Peyer's patch (tissue), 4 donors: ENCODE measurements at regions not wholly inside any gene's neighbourhood (a gene's known extent, or its start where the extent isn't known, plus 50 kb on each side); places are given as distances from the start of the nearest gene placed in this dataset.

Source experiments
- DNase-seq, 3 donors: peaks; one replicate each; pipeline ENCODE4 v3.0.0-alpha.2; 2017 to 2019
- H3K27ac ChIP-seq, 4 donors: fragments of 200-600 bp; sonication (generic); one replicate each; pipeline ENCODE4 v1.5.1; 2016 to 2019
- H3K27me3 ChIP-seq, 2 donors: fragments of 200-600 bp; sonication (generic); one replicate each; pipeline ENCODE4 v1.5.1; 2019
- H3K36me3 ChIP-seq, 3 donors: fragments of 200-600 bp; sonication (generic); one replicate each; pipeline ENCODE4 v1.5.1; 2016 to 2019
- H3K4me1 ChIP-seq, 4 donors: fragments of 200-600 bp; sonication (generic); one replicate each; pipeline ENCODE4 v1.5.1; 2016 to 2019
- H3K4me3 ChIP-seq, 4 donors: fragments of 200-600 bp; sonication (generic); 1 replicate in 3 of 4; 2 replicates in 1 of 4; pipeline ENCODE4 v1.5.1; 2016 to 2019; ENCODE audit warnings: mild to moderate bottlenecking in 1 of 4
- H3K9me3 ChIP-seq, 4 donors: fragments of 200-600 bp; sonication (generic); one replicate each; pipeline ENCODE4 v1.5.1; 2016 to 2019; ENCODE audit warnings: mild to moderate bottlenecking in 1 of 4
- CTCF ChIP-seq, 6 experiments: fragments of 450-650 bp in 4 of 6; fragments of 200-600 bp in 2 of 6; sonication (generic) in 1 of 6; IDR thresholded peaks; one replicate each; pipeline ENCODE4 v1.5.1; 2017 to 2019; ENCODE audit warnings: antibody characterized with exemption in 6 of 6, mild to moderate bottlenecking in 3 of 6, moderate library complexity in 1 of 6
- POLR2A ChIP-seq, 2 donors: fragments of 450-650 bp; IDR thresholded peaks; one replicate each; pipeline ENCODE4 v1.5.1; 2017; ENCODE audit warnings: antibody characterized with exemption in 2 of 2, mild to moderate bottlenecking in 2 of 2, moderate library complexity in 2 of 2

DNA sequence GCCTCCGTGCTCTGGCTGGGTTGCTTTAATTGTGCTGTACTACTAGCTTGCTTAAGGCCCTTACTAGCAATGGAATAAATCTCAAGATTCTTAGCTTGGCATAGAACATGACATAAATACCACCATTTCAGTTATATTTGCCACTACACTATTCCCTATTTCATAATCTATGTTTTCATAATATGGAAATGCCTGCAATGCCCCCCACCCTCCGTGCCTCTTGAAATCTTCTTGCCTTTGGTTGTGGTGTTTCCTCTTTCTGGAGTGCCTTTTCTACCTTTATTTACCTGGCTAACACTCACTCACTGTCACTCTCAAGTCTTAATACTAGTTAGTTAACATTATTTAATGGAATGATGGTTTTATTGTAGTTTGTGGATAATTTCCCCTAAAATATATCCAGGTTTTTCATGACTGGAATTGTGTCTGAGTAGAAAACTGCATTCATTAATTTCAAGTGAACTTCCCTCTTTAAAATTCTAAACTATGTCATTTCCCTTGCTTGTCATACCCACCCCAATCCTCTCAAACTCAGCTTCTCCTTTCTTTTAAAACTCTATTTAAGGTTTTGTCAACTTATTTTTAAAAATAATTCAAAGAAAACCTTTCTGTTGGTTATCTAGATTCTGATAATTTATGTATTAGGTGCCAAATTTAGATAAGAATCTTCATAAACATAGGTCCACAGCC lies 521.7 kb upstream of the DAB2 start:
- Histone ChIP-seq H3K36me3 (no peaks in the 10 kb centered on the region), H3K27me3 (no peaks in the 10 kb centered on the region), H3K9me3 (no peaks in the 10 kb centered on the region), H3K4me1 (no peaks in the 10 kb centered on the region), H3K27ac (no peak overlapping the region), H3K4me3 (no peak overlapping the region)
- TF ChIP-seq CTCF (IDR thresholded peaks at IDR 0.05) (no peak), POLR2A (IDR thresholded peaks at IDR 0.05) (no peak)
- DNase-seq, result no peak

DNA sequence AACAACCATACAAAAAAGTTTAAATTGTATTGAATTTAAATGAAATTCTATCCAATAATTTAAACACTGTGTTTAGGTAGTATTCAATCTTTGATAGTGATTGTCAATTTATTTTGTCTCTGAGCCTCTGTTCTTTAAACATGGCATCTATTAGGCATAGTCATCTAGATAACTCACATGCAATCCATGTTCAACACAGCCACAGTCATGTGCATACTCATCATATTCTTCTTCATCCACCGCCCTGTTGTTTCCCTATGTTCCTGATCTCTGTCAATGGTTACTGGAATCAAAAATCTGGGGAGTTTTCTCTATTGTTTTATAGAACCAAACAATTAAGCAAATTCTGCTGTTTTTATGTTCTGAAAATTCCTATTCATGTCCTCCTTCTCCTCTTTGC lies 521.1 kb upstream of the DAB2 start:
- Histone ChIP-seq H3K4me3 (no peak overlapping the region), H3K27ac (no peak overlapping the region), H3K27me3 (no peaks in the 10 kb centered on the region), H3K9me3 (no peaks in the 10 kb centered on the region), H3K36me3 (no peaks in the 10 kb centered on the region), H3K4me1 (no peaks in the 10 kb centered on the region)
- TF ChIP-seq CTCF (IDR thresholded peaks at IDR 0.05), result no peak
- TF ChIP-seq POLR2A (IDR thresholded peaks at IDR 0.05), result no peak
- no peak for DNase-seq

DNA sequence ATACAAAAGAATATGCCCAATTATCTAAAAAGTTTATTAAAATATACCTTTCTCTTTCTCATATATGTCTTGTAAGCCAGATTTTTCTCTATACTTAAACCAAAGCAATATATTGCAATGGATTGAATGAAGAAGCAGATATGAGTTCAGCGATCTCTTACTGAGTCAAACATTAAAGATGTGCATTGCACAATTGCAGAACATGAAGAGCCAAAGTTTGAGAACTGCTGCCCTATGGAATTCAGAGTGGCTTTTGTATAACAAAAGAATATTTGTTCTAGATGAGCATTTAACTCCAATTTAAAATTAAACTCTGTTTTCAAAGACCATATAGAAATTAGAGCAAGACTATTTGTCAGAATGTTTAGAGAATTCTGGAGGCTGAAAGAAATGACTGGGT lies 519.0 kb upstream of the DAB2 start:
- no peak overlapping the region for H3K4me3 ChIP-seq
- H3K27ac ChIP-seq, result no peak overlapping the region
- no peaks in the 10 kb centered on the region for H3K27me3 ChIP-seq
- TF ChIP-seq CTCF (IDR thresholded peaks at IDR 0.05), result no peak
- no peak for TF ChIP-seq POLR2A (IDR thresholded peaks at IDR 0.05)
- no peak for DNase-seq
- H3K9me3 ChIP-seq, result no peaks in the 10 kb centered on the region
- no peaks in the 10 kb centered on the region for H3K36me3 ChIP-seq
- no peaks in the 10 kb centered on the region for H3K4me1 ChIP-seq

GRCh38 chr5:39942606-39943005 lies 517.8 kb upstream of the DAB2 start:
- Histone ChIP-seq H3K36me3 (no peaks in the 10 kb centered on the region), H3K9me3 (no peaks in the 10 kb centered on the region), H3K27ac (no peak overlapping the region), H3K27me3 (no peaks in the 10 kb centered on the region), H3K4me3 (no peak overlapping the region), H3K4me1 (no peaks in the 10 kb centered on the region)
- TF ChIP-seq CTCF (IDR thresholded peaks at IDR 0.05) (no peak), POLR2A (IDR thresholded peaks at IDR 0.05) (no peak)
- DNase-seq, result no peak

DNA sequence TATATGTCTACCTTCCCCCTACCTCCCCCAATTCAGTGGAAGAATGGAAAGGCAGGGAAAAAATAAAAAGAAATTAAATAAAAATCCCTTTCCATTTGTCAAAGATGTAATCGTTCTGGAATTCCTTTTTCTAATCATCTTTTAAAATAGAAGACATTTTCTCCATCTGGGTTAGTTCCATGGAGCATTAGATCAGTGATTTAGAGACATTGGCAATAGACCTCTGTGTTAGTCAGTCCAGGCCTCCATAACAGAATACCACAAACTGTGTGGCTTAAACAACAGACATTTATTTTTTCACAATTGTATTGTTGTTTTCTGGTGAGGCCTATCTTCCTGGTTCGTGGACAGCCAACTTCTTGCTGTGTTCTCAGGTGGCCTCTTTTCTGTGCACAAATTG lies 516.6 kb upstream of the DAB2 start:
- no peaks in the 10 kb centered on the region for H3K9me3 ChIP-seq
- H3K27me3 ChIP-seq, result no peaks in the 10 kb centered on the region
- no peak for TF ChIP-seq POLR2A (IDR thresholded peaks at IDR 0.05)
- TF ChIP-seq CTCF (IDR thresholded peaks at IDR 0.05), result no peak
- no peak overlapping the region for H3K27ac ChIP-seq
- H3K4me1 ChIP-seq, result no peaks in the 10 kb centered on the region
- no peak for DNase-seq
- H3K4me3 ChIP-seq, result no peak overlapping the region
- no peaks in the 10 kb centered on the region for H3K36me3 ChIP-seq

- no peaks in the 10 kb centered on the region for H3K27me3 ChIP-seq
- no peak for DNase-seq
- H3K9me3 ChIP-seq, result no peaks in the 10 kb centered on the region
- no peaks in the 10 kb centered on the region for H3K36me3 ChIP-seq
- TF ChIP-seq POLR2A (IDR thresholded peaks at IDR 0.05), result no peak
- TF ChIP-seq CTCF (IDR thresholded peaks at IDR 0.05), result no peak
- H3K4me1 ChIP-seq, result no peaks in the 10 kb centered on the region
- H3K27ac ChIP-seq, result no peak overlapping the region
- H3K4me3 ChIP-seq, result no peak overlapping the region
These were observed 510.1 kb upstream of the DAB2 start for GRCh38 chr5:39934830-39935229.
